ENCODE measurements at regions not wholly inside any gene's neighbourhood (a gene's known extent, or its start where the extent isn't known, plus 50 kb on each side); places are given as distances from the start of the nearest gene placed in this dataset.

GRCh38 chr13:70736622-70737317 lies 628.5 kb upstream of the KLHL1 start:
- H3K9me3 Mint-ChIP-seq: no peaks in the 10 kb centered on the region
- no peaks in the 10 kb centered on the region for H3K36me3 Mint-ChIP-seq (ENCODE audit: low read depth)
- H3K27ac Mint-ChIP-seq: no peak overlapping the region
- H3K4me3 Mint-ChIP-seq: no peak overlapping the region
- H3K4me1 Mint-ChIP-seq (ENCODE audit: low read depth): no peaks in the 10 kb centered on the region
- H3K27me3 Mint-ChIP-seq (ENCODE audit: low read depth): no peaks in the 10 kb centered on the region
- no peak for DNase-seq (ENCODE audit: low spot score)

GRCh38 chr13:70732611-70733010 lies 624.4 kb upstream of the KLHL1 start:
- no peaks in the 10 kb centered on the region for H3K36me3 Mint-ChIP-seq (ENCODE audit: low read depth)
- peaks cover 4% of the 10 kb centered on the region for H3K9me3 Mint-ChIP-seq
- no peak for DNase-seq (ENCODE audit: low spot score)
- no peak overlapping the region for H3K4me3 Mint-ChIP-seq
- no peaks in the 10 kb centered on the region for H3K4me1 Mint-ChIP-seq (ENCODE audit: low read depth)
- no peak overlapping the region for H3K27ac Mint-ChIP-seq
- H3K27me3 Mint-ChIP-seq (ENCODE audit: low read depth): no peaks in the 10 kb centered on the region

DNA sequence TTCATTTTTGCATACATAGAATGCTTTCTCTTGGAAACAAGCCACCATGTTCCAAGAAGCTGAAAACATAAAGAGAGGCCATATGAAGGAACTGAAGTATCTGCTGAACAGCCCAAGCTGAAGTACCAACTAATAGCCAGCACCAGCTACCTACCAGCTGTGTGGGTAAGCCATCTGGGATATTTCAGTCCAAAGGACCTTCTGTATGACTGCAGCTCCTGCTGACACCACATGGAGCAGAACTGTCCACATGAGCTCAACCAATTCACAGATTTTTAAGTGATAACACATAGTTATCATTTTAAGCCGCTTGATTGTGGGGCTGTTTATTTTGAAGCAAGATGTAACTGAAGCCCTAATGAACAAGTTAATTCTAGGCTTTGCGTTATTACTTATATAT lies 621.1 kb upstream of the KLHL1 start:
- Mint-ChIP-seq H3K9me3 (peaks cover 4% of the 10 kb centered on the region), H3K36me3 (ENCODE audit: low read depth) (no peaks in the 10 kb centered on the region), H3K4me1 (ENCODE audit: low read depth) (no peaks in the 10 kb centered on the region), H3K4me3 (no peak overlapping the region), H3K27ac (no peak overlapping the region), H3K27me3 (ENCODE audit: low read depth) (no peaks in the 10 kb centered on the region)
- DNase-seq (ENCODE audit: low spot score): no peak

DNA sequence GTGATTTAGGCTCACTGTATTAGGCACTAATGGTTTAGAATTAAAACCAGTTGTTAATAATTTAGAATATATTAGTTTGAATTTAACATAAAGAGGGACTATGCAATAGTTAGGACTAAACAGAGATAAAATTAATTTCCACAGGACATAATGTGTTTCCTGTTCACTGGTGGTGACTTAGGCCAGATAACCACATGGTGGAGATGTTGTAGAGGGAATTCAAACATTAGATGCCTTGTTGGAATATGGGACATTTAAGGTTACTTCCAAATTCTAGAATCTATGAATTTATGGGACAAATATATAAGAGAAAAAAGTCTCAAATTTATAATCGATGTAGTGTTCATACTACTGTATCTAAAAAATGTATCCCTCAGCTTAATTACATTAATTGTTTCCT lies 615.5 kb upstream of the KLHL1 start:
- H3K4me1 Mint-ChIP-seq (ENCODE audit: low read depth): no peaks in the 10 kb centered on the region
- no peaks in the 10 kb centered on the region for H3K36me3 Mint-ChIP-seq (ENCODE audit: low read depth)
- H3K4me3 Mint-ChIP-seq: no peak overlapping the region
- DNase-seq (ENCODE audit: low spot score): no peak
- no peaks in the 10 kb centered on the region for H3K27me3 Mint-ChIP-seq (ENCODE audit: low read depth)
- no peak overlapping the region for H3K27ac Mint-ChIP-seq
- H3K9me3 Mint-ChIP-seq: no peaks in the 10 kb centered on the region

DNA sequence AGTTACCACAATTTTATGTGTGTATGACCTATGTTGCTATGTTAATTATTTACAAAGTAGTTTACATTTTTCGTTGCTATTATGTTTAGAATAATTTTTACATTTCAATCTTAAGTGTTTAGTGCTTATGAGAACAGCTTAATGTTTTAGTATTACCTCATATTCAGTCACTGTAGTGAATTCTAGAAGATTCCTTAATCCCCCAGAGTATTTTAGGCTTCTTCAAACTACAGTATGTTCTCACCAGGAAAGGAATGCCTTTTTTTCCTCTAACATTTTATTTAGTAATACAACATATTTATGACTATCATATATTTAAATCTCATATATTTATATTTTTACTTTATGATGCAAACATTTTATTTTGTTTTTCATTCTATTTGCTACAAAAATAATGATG lies 612.1 kb upstream of the KLHL1 start:
- no peaks in the 10 kb centered on the region for H3K27me3 Mint-ChIP-seq (ENCODE audit: low read depth)

GRCh38 chr13:70714993-70715392 lies 606.7 kb upstream of the KLHL1 start:
- no peak overlapping the region for H3K4me3 Mint-ChIP-seq

More for the DNA sequence above, 612.1 kb upstream of the KLHL1 start:
- H3K36me3 Mint-ChIP-seq (ENCODE audit: low read depth): no peaks in the 10 kb centered on the region
- H3K4me1 Mint-ChIP-seq (ENCODE audit: low read depth): no peaks in the 10 kb centered on the region
- H3K4me3 Mint-ChIP-seq: no peak overlapping the region
- H3K27ac Mint-ChIP-seq: no peak overlapping the region
- no peaks in the 10 kb centered on the region for H3K9me3 Mint-ChIP-seq
- DNase-seq (ENCODE audit: low spot score): no peak

GRCh38 chr13:70708775-70709174 lies 600.5 kb upstream of the KLHL1 start:
- Mint-ChIP-seq H3K4me3 (no peak overlapping the region), H3K36me3 (ENCODE audit: low read depth) (no peaks in the 10 kb centered on the region), H3K4me1 (ENCODE audit: low read depth) (no peaks in the 10 kb centered on the region), H3K27ac (no peak overlapping the region), H3K27me3 (ENCODE audit: low read depth) (no peaks in the 10 kb centered on the region), H3K9me3 (peaks cover 5% of the 10 kb centered on the region)
- DNase-seq (ENCODE audit: low spot score): no peak

More at GRCh38 chr13:70714993-70715392, 606.7 kb upstream of the KLHL1 start:
- Mint-ChIP-seq H3K9me3 (no peaks in the 10 kb centered on the region), H3K4me1 (ENCODE audit: low read depth) (no peaks in the 10 kb centered on the region), H3K36me3 (ENCODE audit: low read depth) (no peaks in the 10 kb centered on the region), H3K27ac (no peak overlapping the region), H3K27me3 (ENCODE audit: low read depth) (no peaks in the 10 kb centered on the region)
- no peak for DNase-seq (ENCODE audit: low spot score)

- Mint-ChIP-seq H3K27me3 (ENCODE audit: low read depth) (no peaks in the 10 kb centered on the region), H3K27ac (no peak overlapping the region)
- no peak for DNase-seq (ENCODE audit: low spot score)
These were observed 595.5 kb upstream of the KLHL1 start for GRCh38 chr13:70703755-70704154.

GRCh38 chr13:70694996-70695715 lies 586.9 kb upstream of the KLHL1 start:
- Mint-ChIP-seq H3K9me3 (peaks cover 30% of the 10 kb centered on the region), H3K27ac (no peak overlapping the region), H3K27me3 (ENCODE audit: low read depth) (no peaks in the 10 kb centered on the region), H3K36me3 (ENCODE audit: low read depth) (no peaks in the 10 kb centered on the region), H3K4me3 (no peak overlapping the region), H3K4me1 (ENCODE audit: low read depth) (no peaks in the 10 kb centered on the region)
- DNase-seq (ENCODE audit: low spot score): no peak

More at GRCh38 chr13:70703755-70704154, 595.5 kb upstream of the KLHL1 start:
- H3K4me3 Mint-ChIP-seq: no peak overlapping the region
- peaks cover 13% of the 10 kb centered on the region for H3K9me3 Mint-ChIP-seq
- H3K36me3 Mint-ChIP-seq (ENCODE audit: low read depth): no peaks in the 10 kb centered on the region
- H3K4me1 Mint-ChIP-seq (ENCODE audit: low read depth): no peaks in the 10 kb centered on the region

DNA sequence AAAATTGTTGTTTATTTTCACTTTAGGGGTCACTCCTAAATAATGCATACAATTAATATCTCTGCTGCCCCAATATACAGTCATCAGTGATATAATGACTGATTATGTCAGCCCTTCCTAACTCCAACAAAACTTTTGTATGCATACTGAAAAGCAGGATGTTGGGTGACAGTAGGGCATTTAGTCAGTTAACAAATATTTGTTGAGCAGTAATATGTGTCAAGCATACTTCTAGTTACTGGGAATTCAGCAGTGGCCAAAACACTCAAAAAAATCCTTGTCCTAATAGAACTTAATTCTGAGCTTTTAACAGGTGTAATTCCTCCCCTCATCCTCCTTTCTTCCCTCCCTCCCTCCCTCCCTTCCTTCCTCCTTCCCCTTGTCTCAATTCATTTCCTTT lies 560.7 kb upstream of the KLHL1 start:
- H3K4me1 Mint-ChIP-seq (ENCODE audit: low read depth): no peaks in the 10 kb centered on the region
- H3K27ac Mint-ChIP-seq: no peak overlapping the region
- no peaks in the 10 kb centered on the region for H3K36me3 Mint-ChIP-seq (ENCODE audit: low read depth)
- H3K27me3 Mint-ChIP-seq (ENCODE audit: low read depth): no peaks in the 10 kb centered on the region
- no peaks in the 10 kb centered on the region for H3K9me3 Mint-ChIP-seq
- H3K4me3 Mint-ChIP-seq: no peak overlapping the region
- DNase-seq (ENCODE audit: low spot score): no peak

- H3K4me1 Mint-ChIP-seq (ENCODE audit: low read depth): no peaks in the 10 kb centered on the region
- no peaks in the 10 kb centered on the region for H3K36me3 Mint-ChIP-seq (ENCODE audit: low read depth)
- no peak for DNase-seq (ENCODE audit: low spot score)
- no peak overlapping the region for H3K4me3 Mint-ChIP-seq
- no peak overlapping the region for H3K27ac Mint-ChIP-seq
- H3K9me3 Mint-ChIP-seq: no peaks in the 10 kb centered on the region
- no peaks in the 10 kb centered on the region for H3K27me3 Mint-ChIP-seq (ENCODE audit: low read depth)
These were observed 560.0 kb upstream of the KLHL1 start for GRCh38 chr13:70668293-70668692.

- H3K27ac Mint-ChIP-seq: no peak overlapping the region
- H3K9me3 Mint-ChIP-seq: no peaks in the 10 kb centered on the region
- DNase-seq (ENCODE audit: low spot score): no peak
These were observed 558.8 kb upstream of the KLHL1 start for GRCh38 chr13:70666883-70667556.

GRCh38 chr13:70662231-70662940 lies 554.1 kb upstream of the KLHL1 start:
- Mint-ChIP-seq H3K4me3 (no peak overlapping the region), H3K4me1 (ENCODE audit: low read depth) (no peaks in the 10 kb centered on the region), H3K27me3 (ENCODE audit: low read depth) (no peaks in the 10 kb centered on the region), H3K9me3 (no peaks in the 10 kb centered on the region), H3K27ac (no peak overlapping the region), H3K36me3 (ENCODE audit: low read depth) (no peaks in the 10 kb centered on the region)
- no peak for DNase-seq (ENCODE audit: low spot score)

More at GRCh38 chr13:70666883-70667556, 558.8 kb upstream of the KLHL1 start:
- Mint-ChIP-seq H3K36me3 (ENCODE audit: low read depth) (no peaks in the 10 kb centered on the region), H3K4me3 (no peak overlapping the region), H3K4me1 (ENCODE audit: low read depth) (no peaks in the 10 kb centered on the region), H3K27me3 (ENCODE audit: low read depth) (no peaks in the 10 kb centered on the region)

GRCh38 chr13:70644052-70644451 lies 535.8 kb upstream of the KLHL1 start:
- DNase-seq (ENCODE audit: low spot score): no peak
- H3K27ac Mint-ChIP-seq: no peak overlapping the region
- H3K36me3 Mint-ChIP-seq (ENCODE audit: low read depth): no peaks in the 10 kb centered on the region
- H3K27me3 Mint-ChIP-seq (ENCODE audit: low read depth): no peaks in the 10 kb centered on the region
- H3K4me1 Mint-ChIP-seq (ENCODE audit: low read depth): no peaks in the 10 kb centered on the region
- H3K9me3 Mint-ChIP-seq: peaks cover 7% of the 10 kb centered on the region
- no peak overlapping the region for H3K4me3 Mint-ChIP-seq

Measured in T-helper 2 cell treated with Interferon-gamma antibody and Interleukin-4, amounts not matched to agents 5 μg/mL and 100 μg/mL, for 36 hours (primary cell).